HG02763 (cell line): ENCODE measurements at regions not wholly inside any gene's neighbourhood (a gene's known extent, or its start where the extent isn't known, plus 50 kb on each side); places are given as distances from the start of the nearest gene placed in this dataset.
"Not testable (repeated sequence)": the region's sequence is repeated elsewhere in the genome, so short reads cannot be mapped to it uniquely, and the experiment has no call there.

Source experiments
- ATAC-seq: cut with Tn5 transposase; IDR thresholded peaks from one replicate; pipeline ENCODE4 v1.9.1; 2021; ENCODE audit warnings: mild to moderate bottlenecking, moderate library complexity; ENCODE audit not compliant: unreplicated experiment

GRCh38 chr6:133099573-133099972, 141.6 kb upstream of the EYA4 start:
- ATAC-seq, result no peak

DNA sequence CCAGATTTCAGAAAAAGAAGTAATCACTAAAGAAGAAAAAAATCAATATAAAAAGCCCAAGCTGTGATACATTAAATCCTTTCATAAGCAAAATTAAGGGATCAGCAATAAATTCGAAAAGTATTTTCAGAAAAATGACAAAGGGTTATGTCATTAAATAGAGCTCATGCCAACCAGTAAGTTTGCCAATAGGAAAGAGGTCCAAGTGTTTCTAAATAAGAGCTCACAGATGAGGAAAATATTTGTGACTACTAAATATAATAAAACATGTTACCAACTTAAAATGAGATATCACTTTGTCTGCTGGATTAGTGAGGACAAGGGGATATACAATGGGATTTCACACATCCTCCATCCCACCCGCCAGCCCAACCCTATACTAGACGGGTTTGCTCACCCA, 140.3 kb upstream of the EYA4 start:
- ATAC-seq, result no peak

DNA sequence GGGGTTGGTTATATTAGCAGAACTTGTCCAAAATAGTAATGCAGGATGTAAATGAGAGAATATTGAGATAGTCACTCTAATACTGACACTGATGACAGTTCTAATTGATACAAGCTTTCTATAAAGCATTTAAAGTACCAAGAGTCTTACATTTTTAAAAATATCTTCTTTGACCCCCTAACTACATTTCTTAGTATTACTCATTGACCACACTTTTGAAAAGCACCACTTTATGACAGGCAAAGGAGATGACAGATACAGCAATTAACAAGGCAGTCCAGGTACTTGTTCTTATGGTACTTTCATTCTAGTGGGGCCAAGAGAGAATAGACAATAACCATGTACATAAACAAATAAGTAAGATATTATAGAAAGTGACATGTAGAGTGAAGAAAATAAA, 139.4 kb upstream of the EYA4 start:
- ATAC-seq, result no peak

DNA sequence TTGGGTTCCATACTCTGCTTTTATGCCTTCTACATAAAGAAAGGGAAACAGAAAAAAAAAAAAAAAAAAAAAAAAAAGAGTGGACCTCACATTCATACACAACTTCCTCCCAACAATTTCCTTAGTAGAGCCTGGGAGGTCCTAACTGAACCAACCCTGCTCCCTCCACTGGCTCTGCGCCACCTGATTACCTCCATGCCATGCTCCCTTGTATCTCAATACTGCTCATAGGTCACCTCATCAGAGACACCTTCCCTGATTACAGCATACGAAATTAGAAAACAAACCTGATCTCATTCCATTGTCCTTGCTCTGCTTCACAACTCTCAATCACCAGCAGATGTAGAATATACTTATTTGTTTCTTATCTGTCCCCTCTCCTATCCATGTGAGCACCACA, 134.2 kb upstream of the EYA4 start:
- ATAC-seq, result no peak

DNA sequence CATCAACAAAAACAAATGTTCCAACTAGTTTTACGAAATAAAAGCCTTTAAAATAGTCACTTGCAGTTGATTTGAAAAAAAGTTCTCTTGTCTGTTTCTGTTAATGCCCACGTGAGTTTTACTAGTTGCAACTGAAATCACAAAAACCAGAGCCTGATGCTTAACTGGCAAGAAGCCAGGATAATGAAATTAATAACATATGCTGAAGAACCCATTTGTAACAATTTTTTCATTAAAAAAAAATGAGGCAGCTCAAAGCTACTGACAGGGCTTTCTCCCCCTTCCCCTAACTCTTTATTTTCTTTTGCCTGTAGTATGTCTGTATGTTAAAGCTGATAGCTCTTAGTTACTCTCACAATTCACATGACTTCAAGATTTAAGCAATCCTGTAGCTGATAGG, 132.7 kb upstream of the EYA4 start:
- ATAC-seq, result no peak

- no peak for ATAC-seq
Observed at GRCh38 chr6:133114973-133115372, 126.2 kb upstream of the EYA4 start.

DNA sequence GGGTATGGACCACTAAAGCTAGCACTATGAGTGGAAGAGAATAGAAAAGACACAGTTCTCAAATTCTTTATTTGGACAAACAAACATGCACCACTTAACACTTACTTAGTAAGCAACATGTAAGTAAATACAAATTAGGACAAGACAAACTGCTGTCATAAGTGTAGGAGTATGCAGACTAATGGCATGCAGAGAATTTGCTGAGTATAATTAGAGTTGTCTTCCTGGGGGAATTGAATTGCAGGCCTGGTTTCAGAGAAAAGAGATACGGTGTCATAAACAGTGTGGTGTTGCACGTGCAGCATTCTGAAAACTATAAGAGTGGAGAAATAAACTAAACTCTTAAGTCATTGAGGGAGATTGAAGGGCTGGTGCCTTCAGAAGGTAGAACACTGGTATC, 125.2 kb upstream of the EYA4 start:
- no peak for ATAC-seq

DNA sequence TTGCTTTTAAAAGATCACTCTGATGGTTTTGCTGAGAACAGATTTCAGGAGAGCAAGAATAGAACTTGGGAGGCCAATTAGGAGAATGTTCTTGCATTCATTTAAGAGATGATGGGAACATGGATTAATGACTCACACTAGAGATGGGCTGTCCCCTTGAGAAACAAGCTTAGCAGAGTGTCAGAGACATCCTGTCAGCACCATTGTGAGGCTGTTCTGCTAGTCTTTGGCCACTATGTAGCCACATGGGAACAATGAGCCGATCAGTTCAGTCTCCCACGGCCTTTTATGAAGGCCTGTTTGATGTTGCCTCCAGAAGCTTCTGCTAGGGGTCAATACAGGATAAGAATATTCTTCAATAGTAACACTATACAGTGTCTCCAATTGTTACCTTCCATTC, 113.0 kb upstream of the EYA4 start:
- ATAC-seq, result no peak

- no peak for ATAC-seq
Observed at GRCh38 chr6:133129556-133129955, 111.6 kb upstream of the EYA4 start.

- ATAC-seq, result no peak
Observed at GRCh38 chr6:133130863-133131262, 110.3 kb upstream of the EYA4 start.

DNA sequence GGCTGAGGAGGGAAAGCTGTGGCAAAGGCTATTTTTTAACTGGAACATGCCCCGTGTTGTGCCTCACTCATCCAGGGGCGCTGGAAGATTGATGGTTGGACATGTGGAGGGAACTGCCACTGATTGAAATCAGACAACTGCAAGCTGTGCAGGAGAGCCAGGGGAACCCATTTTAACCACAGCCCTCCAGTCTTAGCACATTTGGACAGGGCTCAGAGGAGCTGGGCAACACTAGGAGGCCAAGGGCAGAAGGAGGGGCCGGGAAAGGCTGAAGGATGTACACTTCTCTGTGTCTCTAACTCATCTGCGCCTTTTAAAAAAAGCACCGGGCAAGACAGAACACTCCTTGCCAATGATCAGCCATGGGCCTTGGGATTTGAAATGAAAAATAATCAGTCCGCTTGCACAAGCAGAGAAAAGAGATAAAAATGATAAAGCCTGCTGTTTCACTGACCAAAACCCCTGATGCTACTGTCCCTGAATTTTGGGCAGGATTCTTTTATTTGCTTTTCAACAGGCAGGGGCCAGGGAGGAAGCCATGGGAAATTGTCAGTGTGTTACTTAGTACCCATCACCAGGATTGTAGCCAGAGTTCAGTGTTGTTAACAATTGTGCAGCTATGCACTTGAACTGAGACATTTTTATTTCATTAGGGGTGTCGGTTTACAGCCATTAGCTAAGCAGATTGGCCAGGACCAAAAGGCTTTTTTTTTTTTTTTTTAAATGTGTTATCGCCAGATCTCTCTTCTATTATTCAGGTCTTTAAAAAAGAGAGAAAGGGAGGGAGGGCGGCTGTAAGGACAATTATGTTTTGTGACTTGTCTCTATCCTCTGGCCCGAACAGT, 109.3 kb upstream of the EYA4 start:
- no peak for ATAC-seq

GRCh38 chr6:133132466-133132971, 108.6 kb upstream of the EYA4 start:
- ATAC-seq, result no peak

GRCh38 chr6:133136177-133136880, 104.8 kb upstream of the EYA4 start:
- no peak for ATAC-seq

GRCh38 chr6:133147470-133148184, 93.5 kb upstream of the EYA4 start:
- not testable (repeated sequence) for ATAC-seq

DNA sequence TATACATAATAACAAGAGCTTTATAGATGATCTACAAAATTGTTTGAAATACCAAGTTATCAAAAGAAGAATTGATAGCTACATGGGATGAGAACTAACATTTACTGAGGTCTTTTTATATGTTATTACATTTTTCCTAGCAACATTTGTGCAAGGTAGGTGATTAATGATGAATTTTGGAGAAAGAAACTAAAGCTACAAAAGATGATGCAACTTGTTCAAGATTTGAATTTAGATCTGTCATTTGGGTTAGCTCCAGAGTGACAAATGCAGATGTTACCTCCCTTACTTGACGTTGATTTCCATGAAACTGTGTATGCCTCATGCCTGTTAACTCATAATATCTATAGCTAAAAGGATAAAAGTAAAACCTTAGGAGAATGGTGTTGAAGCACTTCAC, 84.5 kb upstream of the EYA4 start:
- no peak for ATAC-seq

DNA sequence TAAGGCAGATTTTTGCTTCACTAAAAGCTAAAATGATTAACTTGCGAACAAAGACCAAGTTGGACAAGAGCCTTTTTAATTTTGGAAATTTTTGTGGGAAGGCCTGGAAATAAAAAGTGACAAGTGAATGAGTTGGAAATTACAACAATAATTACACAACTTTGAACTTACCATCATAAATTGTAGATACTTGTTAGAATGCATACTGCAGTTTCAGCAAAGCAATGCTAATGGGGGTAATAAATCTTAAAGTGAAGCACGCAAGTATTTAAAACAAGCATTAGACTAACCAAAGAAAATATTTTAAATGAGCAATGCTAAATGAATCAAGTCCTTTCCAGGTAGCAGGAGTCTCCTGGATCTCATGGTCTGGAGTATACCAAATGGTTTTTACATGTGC, 83.2 kb upstream of the EYA4 start:
- no peak for ATAC-seq

GRCh38 chr6:133159255-133159795, 81.8 kb upstream of the EYA4 start:
- no peak for ATAC-seq

GRCh38 chr6:133160536-133160935, 80.6 kb upstream of the EYA4 start:
- no peak for ATAC-seq

DNA sequence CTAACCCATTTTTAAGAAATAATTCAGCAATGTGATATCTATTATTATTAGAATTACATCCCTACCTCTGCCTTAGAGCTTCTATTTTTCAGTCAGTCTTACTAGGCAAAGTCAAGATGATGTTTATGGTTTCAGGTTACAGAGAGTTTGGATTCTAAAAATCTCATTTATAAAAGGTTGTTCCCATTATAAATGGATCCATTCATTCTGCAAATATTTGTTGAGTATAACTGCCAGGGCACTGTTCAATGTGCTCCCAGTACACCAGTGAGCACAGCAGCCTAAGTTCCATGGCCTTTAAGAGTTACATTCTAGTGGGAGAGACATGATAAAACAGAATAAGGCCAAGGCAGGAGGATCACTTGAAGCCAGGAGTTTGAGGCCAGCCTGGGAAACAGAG, 75.9 kb upstream of the EYA4 start:
- no peak for ATAC-seq

DNA sequence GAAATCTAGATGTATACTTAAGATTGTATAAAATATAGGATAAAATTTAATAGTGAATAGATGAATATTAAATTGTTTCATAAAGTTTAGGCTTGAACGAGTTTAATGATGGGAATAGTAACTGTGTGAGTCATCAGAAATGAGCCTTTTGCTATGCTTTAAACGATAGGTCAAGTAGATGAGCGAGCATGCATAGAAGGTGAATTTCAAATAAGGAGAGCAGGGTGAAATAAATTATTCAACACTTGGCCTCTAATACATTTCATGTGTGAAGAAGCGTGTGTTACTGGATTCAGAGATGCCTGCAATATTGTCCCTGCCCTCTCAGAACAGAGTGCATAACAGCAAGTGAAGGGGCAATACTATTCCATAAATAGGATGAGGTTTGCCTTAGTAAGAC, 74.4 kb upstream of the EYA4 start:
- no peak for ATAC-seq

DNA sequence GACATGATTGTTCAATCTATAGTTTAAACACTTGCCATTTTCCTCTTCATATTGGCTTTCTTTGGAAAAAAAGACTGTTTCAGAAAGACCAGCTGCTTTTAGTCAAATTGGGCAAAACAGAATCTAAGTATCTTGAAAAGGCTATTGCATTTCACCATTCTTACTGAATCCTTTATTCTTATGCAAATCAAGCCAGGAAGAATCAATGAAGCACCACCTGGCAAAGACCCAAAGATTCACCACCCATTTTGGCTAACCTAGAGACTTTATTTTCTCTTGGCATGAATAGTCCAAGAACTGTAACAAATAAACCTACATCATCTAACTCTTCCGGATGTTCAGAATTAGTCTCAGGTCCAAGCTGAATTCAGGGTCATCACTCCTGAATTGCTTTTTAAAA, 71.3 kb upstream of the EYA4 start:
- ATAC-seq, result no peak
